ENCODE measurements at regions not wholly inside any gene's neighbourhood (a gene's known extent, or its start where the extent isn't known, plus 50 kb on each side); places are given as distances from the start of the nearest gene placed in this dataset.

DNA sequence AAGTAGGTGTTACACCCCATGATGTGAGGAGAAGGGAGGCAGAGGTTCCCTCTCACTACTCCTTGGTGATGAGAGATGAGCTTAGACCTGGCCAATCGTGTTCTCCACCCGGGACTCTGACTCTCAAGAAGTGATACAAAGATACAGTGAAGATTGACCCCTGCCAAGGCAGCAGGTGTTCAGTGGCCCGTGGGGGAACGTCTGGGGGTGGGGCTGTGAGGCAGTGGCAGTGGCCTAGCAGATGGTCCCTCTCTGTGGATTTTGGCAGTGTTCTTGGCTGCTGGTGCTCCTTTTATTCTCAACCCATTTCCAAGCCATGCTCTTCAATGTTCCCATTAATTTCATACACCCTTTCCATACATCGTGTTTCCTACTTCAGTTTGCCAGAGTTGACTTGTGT is 120.4 kb upstream of the NEDD4L start:
- no peak overlapping the region for H4K5ac ChIP-seq (ENCODE audit: insufficient read length, low read depth, low read length)
- no peak overlapping the region for H3K18ac ChIP-seq (ENCODE audit: insufficient read length, low read depth, low read length)
- H4K91ac ChIP-seq (ENCODE audit: insufficient read length, low read depth, low read length), result no peak overlapping the region
- H3K9ac ChIP-seq (ENCODE audit: extremely low read depth, insufficient read length, low read length), result no peak overlapping the region
- no peak overlapping the region for H2BK120ac ChIP-seq (ENCODE audit: low read depth, low read length, poor library complexity, severe bottlenecking)
- peaks cover 1% of the 10 kb centered on the region; the same call in 1 of the 2 replicates for H3K27me3 Mint-ChIP-seq (ENCODE audit: low read depth)
- H3K4me1 Mint-ChIP-seq, result no peaks in the 10 kb centered on the region
- H3K14ac ChIP-seq (ENCODE audit: insufficient read depth, low read length), result no peak overlapping the region
- no peaks in the 10 kb centered on the region for H3K4me1 ChIP-seq (ENCODE audit: insufficient read depth, low read length)
- no peak overlapping the region for H3K4me3 Mint-ChIP-seq
- no peaks in the 10 kb centered on the region for H3K36me3 Mint-ChIP-seq (ENCODE audit: insufficient read depth in 1 of 3, low read depth in 3 of 3)
- H3K27ac ChIP-seq (ENCODE audit: insufficient read length, low read depth, low read length), result no peak overlapping the region
- no peak overlapping the region for H2AK5ac ChIP-seq (ENCODE audit: insufficient read length, low read length)
- H2AFZ ChIP-seq (ENCODE audit: low read length), result no peak overlapping the region
- no peak overlapping the region for H2BK5ac ChIP-seq (ENCODE audit: insufficient read length, low read length)
- no peaks in the 10 kb centered on the region for H3K9me3 ChIP-seq (ENCODE audit: control insufficient read depth, low read depth, low read length)
- H2BK20ac ChIP-seq (ENCODE audit: low read depth, low read length, poor library complexity, severe bottlenecking), result no peak overlapping the region
- WGBS (ENCODE audit: extremely low coverage, insufficient read length, low lambda C conversion rate), result no CpG with 5 or more reads among the region's 5 CpGs
- no peak overlapping the region for H3T11ph ChIP-seq (ENCODE audit: low read length)
- H2BK12ac ChIP-seq (ENCODE audit: insufficient read length, low read depth, low read length), result no peak overlapping the region
- no peaks in the 10 kb centered on the region for H3K9me3 Mint-ChIP-seq
- H4K8ac ChIP-seq (replicated peaks; ENCODE audit: insufficient read length, low read depth, low read length), result no peak overlapping the region
- no peak for DNase-seq
- no peak overlapping the region for H3K4ac ChIP-seq (ENCODE audit: low read depth, low read length)
- H3K23me2 ChIP-seq (ENCODE audit: insufficient read length, low read depth, low read length, poor library complexity, severe bottlenecking), result no peaks in the 10 kb centered on the region
- H3K23ac ChIP-seq (ENCODE audit: insufficient read length, low read depth, low read length), result no peak overlapping the region
- no peak overlapping the region for H3K56ac ChIP-seq (ENCODE audit: insufficient read length, low read depth, low read length)
- no peak overlapping the region for H2BK15ac ChIP-seq (ENCODE audit: low read depth, low read length)
- H3K27me3 ChIP-seq (ENCODE audit: insufficient read depth, low read length), result no peaks in the 10 kb centered on the region
- H3K79me2 ChIP-seq (ENCODE audit: insufficient read depth, low read length), result no peaks in the 10 kb centered on the region
- no peak overlapping the region for H3K4me2 ChIP-seq (ENCODE audit: insufficient read depth, insufficient read length, low read length)
- TF ChIP-seq, protein P1, sequence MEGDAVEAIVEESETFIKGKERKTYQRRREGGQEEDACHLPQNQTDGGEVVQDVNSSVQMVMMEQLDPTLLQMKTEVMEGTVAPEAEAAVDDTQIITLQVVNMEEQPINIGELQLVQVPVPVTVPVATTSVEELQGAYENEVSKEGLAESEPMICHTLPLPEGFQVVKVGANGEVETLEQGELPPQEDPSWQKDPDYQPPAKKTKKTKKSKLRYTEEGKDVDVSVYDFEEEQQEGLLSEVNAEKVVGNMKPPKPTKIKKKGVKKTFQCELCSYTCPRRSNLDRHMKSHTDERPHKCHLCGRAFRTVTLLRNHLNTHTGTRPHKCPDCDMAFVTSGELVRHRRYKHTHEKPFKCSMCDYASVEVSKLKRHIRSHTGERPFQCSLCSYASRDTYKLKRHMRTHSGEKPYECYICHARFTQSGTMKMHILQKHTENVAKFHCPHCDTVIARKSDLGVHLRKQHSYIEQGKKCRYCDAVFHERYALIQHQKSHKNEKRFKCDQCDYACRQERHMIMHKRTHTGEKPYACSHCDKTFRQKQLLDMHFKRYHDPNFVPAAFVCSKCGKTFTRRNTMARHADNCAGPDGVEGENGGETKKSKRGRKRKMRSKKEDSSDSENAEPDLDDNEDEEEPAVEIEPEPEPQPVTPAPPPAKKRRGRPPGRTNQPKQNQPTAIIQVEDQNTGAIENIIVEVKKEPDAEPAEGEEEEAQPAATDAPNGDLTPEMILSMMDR (conservative IDR thresholded peaks at IDR 0.05), result no peak
- H3K27ac Mint-ChIP-seq, result no peak overlapping the region
- H3K79me1 ChIP-seq (ENCODE audit: insufficient read depth, low read depth, low read length, poor library complexity, severe bottlenecking), result no peaks in the 10 kb centered on the region
- H4K20me1 ChIP-seq (ENCODE audit: control insufficient read depth, insufficient read depth, insufficient read length), result no peaks in the 10 kb centered on the region

Measured in H9 (cell line).